GM23338 (cell line): ENCODE measurements at regions not wholly inside any gene's neighbourhood (a gene's known extent, or its start where the extent isn't known, plus 50 kb on each side); places are given as distances from the start of the nearest gene placed in this dataset.

Source experiments
- ATAC-seq: fragments of 200-7000 bp; cut with Tn5 transposase; 3 replicates; pipeline ENCODE4 v1.9.1; 2020
- DNase-seq: peaks from one replicate; pipeline ENCODE4 v3.0.0-alpha.2; 2015; ENCODE audit warnings: low spot score
- H2AFZ ChIP-seq: fragments of 200-600 bp; sonication (generic); 2 replicates; pipeline ENCODE4 v1.8.0; 2016; ENCODE audit warnings: antibody characterized with exemption, mild to moderate bottlenecking, moderate library complexity
- H3F3A ChIP-seq: fragments of 200-600 bp; sonication (generic); replicated peaks from 2 replicates; pipeline ENCODE4 v1.8.0; 2017; ENCODE audit warnings: antibody characterized with exemption, mixed run types, low read depth
- H3K27ac ChIP-seq: fragments of 200-600 bp; sonication (generic); 2 replicates; pipeline ENCODE4 v1.6.1; 2016; ENCODE audit warnings: low read depth
- H3K27me3 ChIP-seq: fragments of 200-600 bp; sonication (generic); 2 replicates; pipeline ENCODE4 v1.8.0; 2016; ENCODE audit warnings: mild to moderate bottlenecking, mixed run types, moderate library complexity; ENCODE audit not compliant: insufficient read depth
- H3K36me3 ChIP-seq: fragments of 200-600 bp; sonication (generic); 2 replicates; pipeline ENCODE4 v1.8.0; 2016; ENCODE audit warnings: mild to moderate bottlenecking; ENCODE audit not compliant: insufficient read depth
- H3K4me1 ChIP-seq: fragments of 200-600 bp; sonication (generic); 2 replicates; pipeline ENCODE4 v1.8.0; 2016; ENCODE audit warnings: mild to moderate bottlenecking, moderate library complexity; ENCODE audit not compliant: insufficient read depth
- H3K4me2 ChIP-seq: fragments of 200-600 bp; sonication (generic); 2 replicates; pipeline ENCODE4 v1.7.1; 2017; ENCODE audit warnings: mixed run types
- H3K4me3 ChIP-seq: fragments of 200-600 bp; sonication (generic); 2 replicates; pipeline ENCODE4 v1.6.1; 2016; ENCODE audit warnings: mixed run types
- H3K79me2 ChIP-seq: fragments of 200-600 bp; sonication (generic); replicated peaks from 2 replicates; pipeline ENCODE4 v1.8.0; 2017; ENCODE audit warnings: mild to moderate bottlenecking; ENCODE audit not compliant: insufficient read depth
- H3K9me2 ChIP-seq: fragments of 200-600 bp; sonication (generic); 2 replicates; pipeline ENCODE4 v1.8.0; 2017; ENCODE audit not compliant: insufficient read depth
- H4K20me1 ChIP-seq: fragments of 200-600 bp; sonication (generic); replicated peaks from 2 replicates; pipeline ENCODE4 v1.8.0; 2017; ENCODE audit warnings: mild to moderate bottlenecking; ENCODE audit not compliant: insufficient read depth
- H3K27ac Mint-ChIP-seq: 2 replicates; pipeline ENCODE4 v1.8.0; 2020; ENCODE audit warnings: inconsistent platforms, mild to moderate bottlenecking, moderate library complexity, mixed read lengths
- H3K27me3 Mint-ChIP-seq: 3 replicates; pipeline ENCODE4 v1.8.0; 2022; ENCODE audit warnings: low read depth, mild to moderate bottlenecking, moderate library complexity, mixed read lengths, inconsistent platforms; ENCODE audit not compliant: insufficient read depth, poor library complexity
- H3K36me3 Mint-ChIP-seq: 3 replicates; pipeline ENCODE4 v1.8.0; 2021; ENCODE audit warnings: low read depth, mild to moderate bottlenecking, inconsistent platforms, moderate library complexity, mixed read lengths
- H3K4me1 Mint-ChIP-seq: 3 replicates; pipeline ENCODE4 v1.8.0; 2020; ENCODE audit warnings: mild to moderate bottlenecking, inconsistent platforms, mixed read lengths
- H3K4me3 Mint-ChIP-seq: 3 replicates; pipeline ENCODE4 v1.8.0; 2021; ENCODE audit warnings: moderate library complexity, mild to moderate bottlenecking, inconsistent platforms, mixed read lengths
- H3K9me3 Mint-ChIP-seq: 3 replicates; pipeline ENCODE4 v1.8.0; 2020; ENCODE audit warnings: moderate library complexity, mild to moderate bottlenecking, inconsistent platforms, mixed read lengths
- CREB1 ChIP-seq: fragments of 250-450 bp; sonication (Bioruptor Pico); IDR thresholded peaks from 2 replicates; pipeline ENCODE4 v1.5.0; 2020; ENCODE audit warnings: low read depth, mild to moderate bottlenecking, moderate library complexity
- EZH2phosphoT487 ChIP-seq: fragments of 200-600 bp; sonication (generic); IDR thresholded peaks from one replicate; pipeline ENCODE4 v1.8.1; 2018; ENCODE audit warnings: antibody characterized with exemption; ENCODE audit not compliant: unreplicated experiment
- JUNB ChIP-seq: IDR thresholded peaks from one replicate; pipeline ENCODE4 v1.6.1; 2016; ENCODE audit warnings: antibody characterized with exemption; ENCODE audit not compliant: unreplicated experiment
- POLR2AphosphoS5 ChIP-seq: IDR thresholded peaks from 2 replicates; pipeline ENCODE4 v1.6.1; 2016; ENCODE audit warnings: antibody characterized with exemption, low read depth
- STAT1 ChIP-seq: IDR thresholded peaks from one replicate; pipeline ENCODE4 v1.6.1; 2016; ENCODE audit warnings: antibody characterized with exemption; ENCODE audit not compliant: unreplicated experiment
- ZNF114 ChIP-seq: fragments of 250-450 bp; sonication (Bioruptor Pico); IDR thresholded peaks from 2 replicates; pipeline ENCODE4 v1.5.0; 2020; ENCODE audit warnings: mild to moderate bottlenecking, moderate library complexity
- TF ChIP-seq, protein P1 (sequence below): IDR thresholded peaks from one replicate; pipeline ENCODE4 v1.6.1; 2018; ENCODE audit warnings: antibody characterized with exemption; ENCODE audit not compliant: unreplicated experiment
- TF ChIP-seq, protein P2 (sequence below): fragments of 250-450 bp; sonication (Bioruptor Pico); IDR thresholded peaks from 2 replicates; pipeline ENCODE4 v1.5.0; 2020; ENCODE audit warnings: mild to moderate bottlenecking, moderate library complexity
- TF ChIP-seq, protein P3 (sequence below): IDR thresholded peaks from 2 replicates; pipeline ENCODE4 v1.6.1; 2016; ENCODE audit warnings: antibody characterized with exemption

DNA sequence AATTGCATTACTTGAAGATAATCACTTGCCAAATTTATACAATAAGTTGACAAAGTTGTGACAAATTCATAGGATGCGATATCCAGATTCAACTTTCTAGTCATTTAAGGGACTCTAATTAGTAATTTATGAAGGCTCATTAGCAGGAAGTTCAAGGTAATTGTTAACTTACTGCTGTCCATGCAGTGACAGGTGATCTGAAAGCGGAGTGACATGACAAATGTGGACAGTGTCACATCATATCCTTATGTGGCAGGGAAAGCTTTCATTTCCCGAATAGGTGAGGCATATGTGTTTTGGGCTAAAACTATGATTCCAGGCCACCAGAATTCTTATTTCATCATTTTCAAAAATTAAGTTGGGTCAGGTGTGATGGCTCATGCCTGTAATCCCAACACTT is 115.9 kb upstream of the BMP2 start:
- 0 out of 3 replicates have a peak, but pooled peaks cover 5% of the 10 kb centered on the region for H3K9me3 Mint-ChIP-seq
- no peak overlapping the region for H3K4me3 Mint-ChIP-seq
- no peak overlapping the region for H3K27ac ChIP-seq
- ATAC-seq (no peak), DNase-seq (no peak)
- no peaks in the 10 kb centered on the region for H4K20me1 ChIP-seq
- H3K4me3 ChIP-seq: no peak overlapping the region
- no peak overlapping the region for H3K27ac Mint-ChIP-seq
- peaks cover 3% of the 10 kb centered on the region for H3K27me3 Mint-ChIP-seq
- no peaks in the 10 kb centered on the region for H3K27me3 ChIP-seq
- TF ChIP-seq, protein P1, sequence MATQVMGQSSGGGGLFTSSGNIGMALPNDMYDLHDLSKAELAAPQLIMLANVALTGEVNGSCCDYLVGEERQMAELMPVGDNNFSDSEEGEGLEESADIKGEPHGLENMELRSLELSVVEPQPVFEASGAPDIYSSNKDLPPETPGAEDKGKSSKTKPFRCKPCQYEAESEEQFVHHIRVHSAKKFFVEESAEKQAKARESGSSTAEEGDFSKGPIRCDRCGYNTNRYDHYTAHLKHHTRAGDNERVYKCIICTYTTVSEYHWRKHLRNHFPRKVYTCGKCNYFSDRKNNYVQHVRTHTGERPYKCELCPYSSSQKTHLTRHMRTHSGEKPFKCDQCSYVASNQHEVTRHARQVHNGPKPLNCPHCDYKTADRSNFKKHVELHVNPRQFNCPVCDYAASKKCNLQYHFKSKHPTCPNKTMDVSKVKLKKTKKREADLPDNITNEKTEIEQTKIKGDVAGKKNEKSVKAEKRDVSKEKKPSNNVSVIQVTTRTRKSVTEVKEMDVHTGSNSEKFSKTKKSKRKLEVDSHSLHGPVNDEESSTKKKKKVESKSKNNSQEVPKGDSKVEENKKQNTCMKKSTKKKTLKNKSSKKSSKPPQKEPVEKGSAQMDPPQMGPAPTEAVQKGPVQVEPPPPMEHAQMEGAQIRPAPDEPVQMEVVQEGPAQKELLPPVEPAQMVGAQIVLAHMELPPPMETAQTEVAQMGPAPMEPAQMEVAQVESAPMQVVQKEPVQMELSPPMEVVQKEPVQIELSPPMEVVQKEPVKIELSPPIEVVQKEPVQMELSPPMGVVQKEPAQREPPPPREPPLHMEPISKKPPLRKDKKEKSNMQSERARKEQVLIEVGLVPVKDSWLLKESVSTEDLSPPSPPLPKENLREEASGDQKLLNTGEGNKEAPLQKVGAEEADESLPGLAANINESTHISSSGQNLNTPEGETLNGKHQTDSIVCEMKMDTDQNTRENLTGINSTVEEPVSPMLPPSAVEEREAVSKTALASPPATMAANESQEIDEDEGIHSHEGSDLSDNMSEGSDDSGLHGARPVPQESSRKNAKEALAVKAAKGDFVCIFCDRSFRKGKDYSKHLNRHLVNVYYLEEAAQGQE: no peak
- no peak for TF ChIP-seq STAT1
- TF ChIP-seq EZH2phosphoT487: no peak
- TF ChIP-seq JUNB: no peak
- TF ChIP-seq POLR2AphosphoS5: no peak
- TF ChIP-seq, protein P2, sequence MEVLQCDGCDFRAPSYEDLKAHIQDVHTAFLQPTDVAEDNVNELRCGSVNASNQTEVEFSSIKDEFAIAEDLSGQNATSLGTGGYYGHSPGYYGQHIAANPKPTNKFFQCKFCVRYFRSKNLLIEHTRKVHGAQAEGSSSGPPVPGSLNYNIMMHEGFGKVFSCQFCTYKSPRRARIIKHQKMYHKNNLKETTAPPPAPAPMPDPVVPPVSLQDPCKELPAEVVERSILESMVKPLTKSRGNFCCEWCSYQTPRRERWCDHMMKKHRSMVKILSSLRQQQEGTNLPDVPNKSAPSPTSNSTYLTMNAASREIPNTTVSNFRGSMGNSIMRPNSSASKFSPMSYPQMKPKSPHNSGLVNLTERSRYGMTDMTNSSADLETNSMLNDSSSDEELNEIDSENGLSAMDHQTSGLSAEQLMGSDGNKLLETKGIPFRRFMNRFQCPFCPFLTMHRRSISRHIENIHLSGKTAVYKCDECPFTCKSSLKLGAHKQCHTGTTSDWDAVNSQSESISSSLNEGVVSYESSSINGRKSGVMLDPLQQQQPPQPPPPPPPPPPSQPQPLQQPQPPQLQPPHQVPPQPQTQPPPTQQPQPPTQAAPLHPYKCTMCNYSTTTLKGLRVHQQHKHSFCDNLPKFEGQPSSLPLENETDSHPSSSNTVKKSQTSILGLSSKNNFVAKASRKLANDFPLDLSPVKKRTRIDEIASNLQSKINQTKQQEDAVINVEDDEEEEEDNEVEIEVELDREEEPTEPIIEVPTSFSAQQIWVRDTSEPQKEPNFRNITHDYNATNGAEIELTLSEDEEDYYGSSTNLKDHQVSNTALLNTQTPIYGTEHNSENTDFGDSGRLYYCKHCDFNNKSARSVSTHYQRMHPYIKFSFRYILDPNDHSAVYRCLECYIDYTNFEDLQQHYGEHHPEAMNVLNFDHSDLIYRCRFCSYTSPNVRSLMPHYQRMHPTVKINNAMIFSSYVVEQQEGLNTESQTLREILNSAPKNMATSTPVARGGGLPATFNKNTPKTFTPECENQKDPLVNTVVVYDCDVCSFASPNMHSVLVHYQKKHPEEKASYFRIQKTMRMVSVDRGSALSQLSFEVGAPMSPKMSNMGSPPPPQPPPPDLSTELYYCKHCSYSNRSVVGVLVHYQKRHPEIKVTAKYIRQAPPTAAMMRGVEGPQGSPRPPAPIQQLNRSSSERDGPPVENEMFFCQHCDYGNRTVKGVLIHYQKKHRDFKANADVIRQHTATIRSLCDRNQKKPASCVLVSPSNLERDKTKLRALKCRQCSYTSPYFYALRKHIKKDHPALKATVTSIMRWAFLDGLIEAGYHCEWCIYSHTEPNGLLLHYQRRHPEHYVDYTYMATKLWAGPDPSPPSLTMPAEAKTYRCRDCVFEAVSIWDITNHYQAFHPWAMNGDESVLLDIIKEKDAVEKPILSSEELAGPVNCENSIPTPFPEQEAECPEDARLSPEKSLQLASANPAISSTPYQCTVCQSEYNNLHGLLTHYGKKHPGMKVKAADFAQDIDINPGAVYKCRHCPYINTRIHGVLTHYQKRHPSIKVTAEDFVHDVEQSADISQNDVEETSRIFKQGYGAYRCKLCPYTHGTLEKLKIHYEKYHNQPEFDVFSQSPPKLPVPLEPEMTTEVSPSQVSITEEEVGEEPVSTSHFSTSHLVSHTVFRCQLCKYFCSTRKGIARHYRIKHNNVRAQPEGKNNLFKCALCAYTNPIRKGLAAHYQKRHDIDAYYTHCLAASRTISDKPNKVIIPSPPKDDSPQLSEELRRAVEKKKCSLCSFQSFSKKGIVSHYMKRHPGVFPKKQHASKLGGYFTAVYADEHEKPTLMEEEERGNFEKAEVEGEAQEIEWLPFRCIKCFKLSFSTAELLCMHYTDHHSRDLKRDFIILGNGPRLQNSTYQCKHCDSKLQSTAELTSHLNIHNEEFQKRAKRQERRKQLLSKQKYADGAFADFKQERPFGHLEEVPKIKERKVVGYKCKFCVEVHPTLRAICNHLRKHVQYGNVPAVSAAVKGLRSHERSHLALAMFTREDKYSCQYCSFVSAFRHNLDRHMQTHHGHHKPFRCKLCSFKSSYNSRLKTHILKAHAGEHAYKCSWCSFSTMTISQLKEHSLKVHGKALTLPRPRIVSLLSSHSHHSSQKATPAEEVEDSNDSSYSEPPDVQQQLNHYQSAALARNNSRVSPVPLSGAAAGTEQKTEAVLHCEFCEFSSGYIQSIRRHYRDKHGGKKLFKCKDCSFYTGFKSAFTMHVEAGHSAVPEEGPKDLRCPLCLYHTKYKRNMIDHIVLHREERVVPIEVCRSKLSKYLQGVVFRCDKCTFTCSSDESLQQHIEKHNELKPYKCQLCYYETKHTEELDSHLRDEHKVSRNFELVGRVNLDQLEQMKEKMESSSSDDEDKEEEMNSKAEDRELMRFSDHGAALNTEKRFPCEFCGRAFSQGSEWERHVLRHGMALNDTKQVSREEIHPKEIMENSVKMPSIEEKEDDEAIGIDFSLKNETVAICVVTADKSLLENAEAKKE (CRISPR knock-in tag): no peak
- no peak for TF ChIP-seq ZNF114 (CRISPR knock-in tag)
- TF ChIP-seq, protein P3, sequence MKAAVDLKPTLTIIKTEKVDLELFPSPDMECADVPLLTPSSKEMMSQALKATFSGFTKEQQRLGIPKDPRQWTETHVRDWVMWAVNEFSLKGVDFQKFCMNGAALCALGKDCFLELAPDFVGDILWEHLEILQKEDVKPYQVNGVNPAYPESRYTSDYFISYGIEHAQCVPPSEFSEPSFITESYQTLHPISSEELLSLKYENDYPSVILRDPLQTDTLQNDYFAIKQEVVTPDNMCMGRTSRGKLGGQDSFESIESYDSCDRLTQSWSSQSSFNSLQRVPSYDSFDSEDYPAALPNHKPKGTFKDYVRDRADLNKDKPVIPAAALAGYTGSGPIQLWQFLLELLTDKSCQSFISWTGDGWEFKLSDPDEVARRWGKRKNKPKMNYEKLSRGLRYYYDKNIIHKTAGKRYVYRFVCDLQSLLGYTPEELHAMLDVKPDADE: no peak
- no peak for TF ChIP-seq CREB1 (CRISPR knock-in tag)
- no peaks in the 10 kb centered on the region for H3K36me3 Mint-ChIP-seq
- H2AFZ ChIP-seq: no peak overlapping the region
- peaks cover 8% of the 10 kb centered on the region for H3K9me2 ChIP-seq
- H3F3A ChIP-seq: no peaks in the 10 kb centered on the region
- H3K4me1 Mint-ChIP-seq: no peaks in the 10 kb centered on the region
- no peaks in the 10 kb centered on the region for H3K79me2 ChIP-seq
- H3K36me3 ChIP-seq: no peaks in the 10 kb centered on the region
- H3K4me1 ChIP-seq: no peaks in the 10 kb centered on the region
- H3K4me2 ChIP-seq: no peak overlapping the region
